Upper lobe of left lung (tissue), 4 donors: ENCODE measurements at regions not wholly inside any gene's neighbourhood (a gene's known extent, or its start where the extent isn't known, plus 50 kb on each side); places are given as distances from the start of the nearest gene placed in this dataset.

Experiments
- CTCF ChIP-seq, 6 experiments: fragments of 450-650 bp in 4 of 6; fragments of 200-600 bp in 2 of 6; sonication (generic) in 2 of 6; IDR thresholded peaks; one replicate each; pipeline ENCODE4 v1.5.1; 2016 to 2019; ENCODE audit warnings: antibody characterized with exemption in 6 of 6
- EP300 ChIP-seq, 4 donors: sonication (generic); formaldehyde crosslinking; IDR thresholded peaks; one replicate each; pipeline ENCODE4 v1.5.1; 2017; ENCODE audit warnings: antibody characterized with exemption in 4 of 4, control low read depth in 2 of 4

GRCh38 chr5:91632871-91633270, 249.8 kb upstream of the ARRDC3 start:
- TF ChIP-seq EP300 (IDR thresholded peaks at IDR 0.05) (no peak), CTCF (IDR thresholded peaks at IDR 0.05) (no peak)
